ENCODE measurements at regions not wholly inside any gene's neighbourhood (a gene's known extent, or its start where the extent isn't known, plus 50 kb on each side); places are given as distances from the start of the nearest gene placed in this dataset.

GRCh38 chr1:60136395-60136794 lies 62.8 kb upstream of the C1orf87 start:
- 75 to 79% methylated on average over 1 of the region's 1 CpG for WGBS, 2 donors
- Histone ChIP-seq H3K4me3 (no peak overlapping the region), H3K4me1 (peaks cover 0 to 6% (median 0%) of the 10 kb centered on the region in 3 donors), H3K27ac (no peak overlapping the region), H3K27me3 (peaks cover 0 to 4% (median 0%) of the 10 kb centered on the region in 4 donors), H3K36me3 (no peaks in the 10 kb centered on the region), H3K9me3 (no peaks in the 10 kb centered on the region)
- no peak for TF ChIP-seq CTCF (IDR thresholded peaks at IDR 0.05)
- no peak for ATAC-seq
- peak; percentile 23 for FAIRE-seq
- intact Hi-C loops (cut with DNase I): no loop called here
- DNase-seq: no peak

GRCh38 chr1:60134716-60135115 lies 61.1 kb upstream of the C1orf87 start:
- intact Hi-C loops (cut with DNase I): no loop called here
- Histone ChIP-seq H3K9me3 (no peaks in the 10 kb centered on the region), H3K4me3 (no peak overlapping the region), H3K4me1 (peaks cover 0 to 6% (median 0%) of the 10 kb centered on the region in 3 donors), H3K36me3 (no peaks in the 10 kb centered on the region), H3K27ac (no peak overlapping the region), H3K27me3 (no peaks in the 10 kb centered on the region)
- whole genome bisulfite sequencing, 2 donors: 93 to 99% methylated on average over 2 of the region's 2 CpGs
- FAIRE-seq (no peak), ATAC-seq (no peak), DNase-seq (no peak)
- TF ChIP-seq CTCF (IDR thresholded peaks at IDR 0.05): no peak

GRCh38 chr1:60133848-60134247 lies 60.3 kb upstream of the C1orf87 start:
- ATAC-seq (peak in 1 of 4 donors; percentile 49), FAIRE-seq (no peak), DNase-seq (no peak)
- H3K27ac ChIP-seq: no peak overlapping the region
- H3K27me3 ChIP-seq: no peaks in the 10 kb centered on the region
- intact Hi-C loops (cut with DNase I): no loop called here
- no peak for TF ChIP-seq CTCF (IDR thresholded peaks at IDR 0.05)
- H3K9me3 ChIP-seq: no peaks in the 10 kb centered on the region
- H3K36me3 ChIP-seq: no peaks in the 10 kb centered on the region
- no peak overlapping the region for H3K4me3 ChIP-seq
- peaks cover 0 to 6% (median 0%) of the 10 kb centered on the region in 3 donors for H3K4me1 ChIP-seq

GRCh38 chr1:60133000-60133673 lies 59.6 kb upstream of the C1orf87 start:
- ATAC-seq: peak; percentile 21 to 67 (median 45)
- FAIRE-seq: no peak
- no peaks in the 10 kb centered on the region for H3K27me3 ChIP-seq
- TF ChIP-seq CTCF (IDR thresholded peaks at IDR 0.05): no peak
- intact Hi-C loops (cut with DNase I): no loop called here
- no peaks in the 10 kb centered on the region for H3K36me3 ChIP-seq
- peak overlapping the region in 2 of 4 donors; percentile 5 to 7 for H3K27ac ChIP-seq
- no peaks in the 10 kb centered on the region for H3K9me3 ChIP-seq
- no peak for DNase-seq
- H3K4me1 ChIP-seq: peaks cover 0 to 6% (median 0%) of the 10 kb centered on the region in 3 donors
- 41 to 47% methylated on average over 9 of the region's 9 CpGs for WGBS, 2 donors
- H3K4me3 ChIP-seq: no peak overlapping the region

- no peak for TF ChIP-seq CTCF (IDR thresholded peaks at IDR 0.05)
- Histone ChIP-seq H3K27me3 (no peaks in the 10 kb centered on the region), H3K36me3 (no peaks in the 10 kb centered on the region), H3K4me3 (no peak overlapping the region), H3K27ac (no peak overlapping the region), H3K9me3 (no peaks in the 10 kb centered on the region), H3K4me1 (peaks cover 0 to 6% (median 0%) of the 10 kb centered on the region in 3 donors)
- WGBS, 2 donors: 71 to 84% methylated on average over 5 of the region's 5 CpGs
- ATAC-seq: no peak
- intact Hi-C loops (cut with DNase I): no loop called here
- no peak for FAIRE-seq
- no peak for DNase-seq
Measured at GRCh38 chr1:60132108-60132507, 58.5 kb upstream of the C1orf87 start.
